HPDE6-E6E7 (cell line): ENCODE measurements at regions not wholly inside any gene's neighbourhood (a gene's known extent, or its start where the extent isn't known, plus 50 kb on each side); places are given as distances from the start of the nearest gene placed in this dataset.

Source experiments
- DNase-seq: peaks from one replicate; pipeline ENCODE4 v3.0.0; 2011; ENCODE audit warnings: missing footprints; ENCODE audit errors: extremely low spot score

GRCh38 chr2:144570566-144570965 lies 50.6 kb upstream of the ZEB2 start:
- DNase-seq, result no peak
